DMS53 treated with DMSO at 0.1 percent for 48 hours (cell line): ENCODE measurements at regions not wholly inside any gene's neighbourhood (a gene's known extent, or its start where the extent isn't known, plus 50 kb on each side); places are given as distances from the start of the nearest gene placed in this dataset.

Experiments
- DNase-seq: peaks from one replicate; lab custom pipeline; 2025; ENCODE audit not compliant: unreplicated experiment; lab: John Stamatoyannopoulos, UW

DNA sequence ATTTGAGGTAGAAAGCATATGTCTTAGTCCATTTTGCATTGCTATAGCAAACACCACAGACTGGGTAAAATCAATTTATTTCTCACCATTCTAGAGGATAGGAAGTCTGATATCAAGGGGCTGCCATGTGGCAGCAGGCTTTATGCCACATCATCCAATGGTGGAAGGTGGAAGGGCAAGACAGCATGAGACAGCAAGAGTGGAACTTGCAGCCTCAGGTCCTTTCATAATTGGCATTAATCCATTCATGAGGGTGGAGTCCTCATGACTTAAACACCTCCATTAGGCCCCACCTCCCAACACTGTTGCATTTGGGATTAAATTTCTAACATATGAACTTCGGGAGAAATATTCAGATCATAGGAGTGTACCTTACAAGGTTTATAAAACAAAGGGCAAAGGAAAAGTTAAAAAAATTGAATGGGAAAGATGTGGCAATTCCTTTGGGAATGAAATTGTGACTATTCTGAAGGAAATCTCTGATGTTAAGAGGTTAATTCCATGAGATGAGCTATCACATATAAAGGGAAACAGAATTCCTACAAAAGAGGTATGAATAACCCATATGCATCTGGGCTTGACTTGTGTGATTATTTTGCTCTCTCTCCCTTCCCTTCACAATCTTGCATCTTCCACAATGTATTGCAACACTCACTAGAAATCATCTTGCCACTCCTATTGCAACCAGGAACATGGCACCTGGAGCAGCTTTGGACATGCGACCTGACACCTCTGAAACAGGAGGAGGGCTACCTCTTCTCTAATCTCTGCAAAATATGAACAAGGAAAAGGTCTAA, 507.8 kb downstream of the EPHA4 start:
- DNase-seq = no peak

DNA sequence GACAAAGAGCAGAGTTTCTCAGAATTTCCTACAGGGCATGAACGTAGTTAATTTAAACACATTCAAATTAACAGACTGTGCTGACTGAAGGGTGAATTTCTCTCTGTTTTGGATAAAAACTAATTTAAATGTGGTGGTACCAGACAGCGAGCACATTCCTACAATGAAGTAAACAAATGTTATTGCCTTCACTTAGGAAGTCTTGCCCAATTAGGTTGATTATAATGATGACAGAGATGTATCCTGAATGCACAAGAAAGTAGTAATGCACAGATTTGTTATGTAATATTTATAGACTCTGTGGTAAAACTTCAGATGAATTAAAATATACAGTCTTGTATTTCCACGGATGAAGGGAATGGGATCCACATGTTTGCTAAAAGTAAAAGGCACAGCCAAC, 507.2 kb downstream of the EPHA4 start:
- DNase-seq = no peak

DNA sequence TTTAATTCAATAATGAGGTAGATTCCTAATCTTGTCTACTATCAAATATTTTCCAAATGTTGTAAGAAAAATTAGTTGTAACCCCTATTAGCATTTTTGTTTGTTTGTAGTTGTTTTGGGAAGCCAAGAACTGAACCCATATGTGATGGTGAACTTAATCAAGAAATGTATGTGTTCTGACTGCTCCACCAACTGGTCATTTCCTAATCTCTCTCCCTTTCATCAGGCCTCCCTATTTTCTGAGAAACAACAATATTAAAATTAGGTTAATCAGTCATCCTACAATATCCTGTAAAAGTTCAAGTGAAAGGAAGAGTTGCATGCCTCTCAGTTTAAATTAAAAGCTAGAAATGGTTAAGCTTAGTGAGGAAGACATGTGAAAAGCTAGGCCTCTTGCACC, 504.0 kb downstream of the EPHA4 start:
- DNase-seq = no peak

DNA sequence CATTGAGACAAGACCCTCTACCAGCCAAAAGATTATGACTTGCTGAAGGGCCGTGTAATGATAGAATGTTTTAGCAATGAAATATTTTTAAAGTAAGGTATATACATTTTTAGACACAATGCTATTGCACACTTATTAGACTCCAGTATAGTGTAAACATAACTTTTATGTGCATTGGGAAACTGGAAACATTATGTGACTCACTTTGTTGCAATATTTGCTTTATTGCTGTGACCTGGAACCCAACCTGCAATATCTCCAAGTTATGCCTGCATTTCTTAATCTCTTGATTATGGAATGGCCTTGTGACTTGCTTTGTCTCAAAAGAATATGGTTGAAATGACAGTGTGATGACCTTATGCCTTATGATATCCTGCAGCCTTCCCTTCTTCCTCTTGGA, 502.0 kb downstream of the EPHA4 start:
- DNase-seq = no peak

DNA sequence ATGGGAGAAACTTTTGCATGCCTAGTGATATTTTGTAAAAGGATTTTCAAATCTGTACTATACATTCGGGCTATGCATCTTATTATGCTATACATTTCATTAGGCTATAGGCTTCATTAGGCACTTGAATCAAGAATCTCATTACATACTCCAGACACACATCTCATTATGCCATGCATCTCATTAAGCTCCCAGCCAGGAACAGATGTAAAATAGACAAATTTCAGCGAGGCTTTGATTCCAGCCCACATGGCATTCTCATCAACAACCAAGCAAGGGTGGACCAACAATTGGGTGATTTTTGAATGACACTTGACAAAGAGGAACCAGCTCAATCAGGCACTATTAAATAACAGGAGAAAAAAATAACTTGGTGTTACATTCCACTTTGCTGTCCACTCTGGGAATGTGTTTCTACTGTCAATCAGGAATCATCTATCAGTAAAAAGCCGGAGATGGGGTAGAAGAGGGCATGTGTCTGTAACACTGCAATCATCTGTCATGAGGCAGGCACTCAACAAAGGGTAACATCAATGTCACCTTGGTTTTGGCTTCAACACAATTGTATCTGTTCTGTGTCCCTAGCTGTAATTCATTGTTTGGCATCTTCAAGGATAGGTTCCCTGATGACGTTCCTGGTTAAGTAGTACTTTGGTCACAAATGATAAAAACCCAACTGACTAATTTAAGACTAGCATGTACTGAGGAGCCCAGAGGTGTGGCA, 498.6 kb downstream of the EPHA4 start:
- no peak for DNase-seq

DNA sequence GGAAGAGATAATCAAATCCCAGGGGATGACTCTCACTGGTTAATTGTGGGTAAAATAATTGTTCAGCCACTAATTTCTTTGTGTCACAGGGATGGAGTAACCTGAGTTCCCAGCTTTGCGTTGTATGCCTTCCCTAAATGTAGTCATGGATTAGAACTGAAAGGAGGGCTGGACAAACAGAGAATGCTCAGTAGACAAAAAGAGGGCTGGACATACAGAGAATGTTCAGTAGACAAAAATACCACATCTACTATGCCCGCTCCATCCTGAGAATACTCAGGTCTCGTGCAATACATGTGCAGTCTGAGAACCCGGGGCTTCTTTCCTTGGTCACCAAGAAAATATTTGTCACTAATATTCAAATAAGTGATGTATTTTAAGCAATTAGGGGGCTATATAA, 497.9 kb downstream of the EPHA4 start:
- DNase-seq = no peak

DNA sequence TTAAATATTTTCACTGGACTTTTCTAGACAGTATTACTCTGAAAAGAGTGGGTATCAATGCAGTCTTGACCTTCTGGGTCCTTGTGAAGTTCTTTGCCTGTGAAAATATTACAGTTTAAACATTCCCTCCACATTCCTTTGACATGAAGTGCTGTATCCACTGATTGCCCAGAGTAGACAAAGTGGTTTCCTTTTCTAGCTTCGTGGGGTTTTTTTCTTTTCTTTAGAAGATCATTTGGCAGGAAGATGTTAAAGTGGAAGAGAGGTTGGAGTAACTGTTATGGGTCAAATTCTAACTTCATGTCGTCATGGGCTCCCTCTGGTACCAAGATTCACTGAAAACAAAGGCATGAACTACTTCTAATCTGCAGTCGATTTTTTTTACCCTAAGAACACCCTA, 496.9 kb downstream of the EPHA4 start:
- no peak for DNase-seq

DNA sequence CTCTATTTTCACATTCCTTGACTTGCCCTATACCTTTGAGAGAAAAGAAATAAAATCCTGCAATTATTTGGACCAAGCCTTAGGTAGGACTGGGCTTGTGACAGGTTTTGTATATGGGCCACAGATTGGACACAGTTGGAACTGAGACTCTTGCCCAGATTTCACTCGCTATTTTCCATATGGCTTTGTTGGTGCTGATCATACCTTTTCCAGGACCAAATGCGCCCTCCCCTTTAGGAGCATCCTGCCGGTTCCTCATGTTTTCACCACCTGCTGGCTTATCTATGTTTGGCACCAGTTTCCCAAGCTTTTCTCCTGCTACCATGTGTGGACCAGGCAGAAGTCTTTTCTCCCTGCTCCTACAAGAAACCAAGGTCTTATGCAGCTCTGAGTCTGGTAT, 494.9 kb downstream of the EPHA4 start:
- no peak for DNase-seq

DNA sequence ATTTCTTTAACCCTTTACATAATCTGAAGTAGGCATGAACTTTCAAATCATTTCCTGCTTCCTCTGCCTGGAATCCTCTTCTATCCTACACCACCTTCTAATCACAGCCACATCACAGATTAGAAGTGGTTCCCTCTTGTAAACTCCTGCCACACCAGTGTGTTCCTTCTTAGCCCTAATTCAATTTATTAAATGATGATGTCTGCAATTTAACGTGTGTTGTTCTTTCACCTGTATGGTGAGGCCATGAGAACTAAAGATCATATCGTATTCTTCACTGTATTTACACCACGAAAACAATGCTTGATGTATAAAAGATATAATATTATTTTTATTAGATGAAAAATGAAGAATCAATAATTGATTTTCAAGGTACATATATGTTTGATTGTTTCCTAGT, 494.3 kb downstream of the EPHA4 start:
- DNase-seq = no peak

DNA sequence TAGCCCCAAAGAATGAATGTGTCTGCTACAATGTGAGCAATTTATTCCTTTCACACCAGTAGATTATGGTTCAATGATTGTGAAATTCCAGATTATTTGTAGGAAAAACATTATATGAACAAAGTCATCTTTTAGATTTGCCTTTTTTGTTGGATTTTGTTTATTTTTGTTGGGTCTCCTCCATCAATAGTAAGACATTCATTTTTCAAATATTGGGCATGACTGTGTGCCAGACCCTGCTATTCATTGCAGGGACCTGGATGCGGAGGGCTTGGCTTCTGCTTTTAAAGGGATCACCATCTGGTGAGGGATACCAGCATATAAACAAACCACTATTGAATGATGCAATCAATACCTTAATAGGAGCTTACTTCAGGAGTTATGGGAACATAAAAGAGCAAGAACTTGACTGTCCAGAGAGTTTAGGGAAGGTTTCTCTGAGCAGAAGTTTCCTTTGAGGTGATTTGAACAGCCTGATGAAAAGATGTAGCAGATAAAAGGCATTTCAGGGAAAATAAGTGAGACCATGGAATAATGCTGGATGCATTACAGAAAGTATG, 486.7 kb downstream of the EPHA4 start:
- DNase-seq = no peak

DNA sequence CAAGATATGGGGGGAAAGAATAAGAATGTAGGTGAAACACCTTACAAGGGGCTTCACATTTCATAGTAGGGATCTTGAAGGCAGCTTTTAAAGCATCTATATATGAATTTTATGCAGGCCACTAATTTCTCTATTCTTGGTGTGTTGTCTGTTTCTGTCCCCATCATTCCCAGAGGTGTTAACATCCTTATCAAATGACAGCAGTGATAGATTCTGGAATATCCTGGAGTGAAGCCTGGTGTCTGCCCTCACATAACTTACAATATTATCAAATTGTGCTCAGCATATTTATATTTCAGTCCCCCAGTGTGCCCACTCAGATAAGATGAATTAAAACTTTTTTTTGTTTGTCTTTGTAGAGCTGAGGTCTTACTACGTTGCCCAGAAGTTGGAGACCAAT, 486.2 kb downstream of the EPHA4 start:
- no peak for DNase-seq

DNA sequence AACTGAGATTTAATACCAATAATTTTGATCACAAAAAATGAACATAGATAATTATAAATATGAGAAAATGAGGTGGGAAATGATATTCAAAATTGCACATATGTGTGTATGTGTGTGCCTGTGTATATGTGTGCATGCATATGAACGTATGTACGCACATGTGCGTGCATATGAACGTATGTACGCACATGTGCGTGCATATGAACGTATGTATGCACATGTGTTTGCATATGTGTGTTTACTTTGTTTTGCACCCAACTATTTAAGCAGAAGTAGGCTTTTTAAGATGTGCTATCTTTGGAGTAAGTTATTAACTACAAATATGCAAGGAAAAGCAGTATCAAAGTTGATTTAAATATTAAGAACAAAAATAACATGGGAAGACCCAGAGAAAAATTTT, 484.3 kb downstream of the EPHA4 start:
- no peak for DNase-seq

DNA sequence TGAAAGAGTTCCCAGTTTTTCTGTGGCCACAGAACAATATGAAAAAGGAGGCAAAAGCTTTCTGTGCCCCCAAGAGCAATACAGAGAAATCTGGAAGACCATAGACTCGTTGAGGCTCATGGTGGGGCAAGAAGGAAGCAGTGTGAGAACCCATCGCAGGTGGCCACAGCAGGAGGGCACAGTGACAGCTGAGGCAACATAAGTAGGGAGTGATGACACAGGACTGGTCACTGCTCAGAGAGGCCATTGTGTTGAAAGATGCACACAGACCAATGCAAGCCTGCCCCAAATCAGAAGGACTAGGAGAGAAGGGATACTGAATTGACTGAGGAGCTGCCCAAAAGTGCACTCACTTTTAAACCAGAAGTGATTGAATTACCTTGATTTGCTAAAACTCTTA, 483.6 kb downstream of the EPHA4 start:
- DNase-seq = peak; percentile 1

DNA sequence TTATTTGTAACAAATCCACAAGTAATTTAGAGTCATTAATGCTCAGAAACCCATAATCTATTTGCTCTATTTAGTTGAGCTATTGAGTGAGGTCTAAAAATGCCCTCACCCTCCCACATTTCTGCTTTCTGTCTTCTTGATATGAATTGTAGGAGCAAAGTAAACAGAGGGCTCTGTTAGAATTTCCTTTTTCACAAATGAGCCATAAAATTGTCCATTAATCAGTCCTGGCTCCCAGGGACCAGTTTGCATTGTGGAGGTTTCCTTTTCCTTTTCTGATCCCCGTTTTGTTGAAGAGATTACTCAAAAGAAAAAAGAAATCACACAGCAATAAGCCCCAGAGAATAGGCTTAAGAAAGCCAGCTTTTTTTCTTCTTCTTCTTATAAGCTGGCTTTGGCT, 476.7 kb downstream of the EPHA4 start:
- DNase-seq = no peak

DNA sequence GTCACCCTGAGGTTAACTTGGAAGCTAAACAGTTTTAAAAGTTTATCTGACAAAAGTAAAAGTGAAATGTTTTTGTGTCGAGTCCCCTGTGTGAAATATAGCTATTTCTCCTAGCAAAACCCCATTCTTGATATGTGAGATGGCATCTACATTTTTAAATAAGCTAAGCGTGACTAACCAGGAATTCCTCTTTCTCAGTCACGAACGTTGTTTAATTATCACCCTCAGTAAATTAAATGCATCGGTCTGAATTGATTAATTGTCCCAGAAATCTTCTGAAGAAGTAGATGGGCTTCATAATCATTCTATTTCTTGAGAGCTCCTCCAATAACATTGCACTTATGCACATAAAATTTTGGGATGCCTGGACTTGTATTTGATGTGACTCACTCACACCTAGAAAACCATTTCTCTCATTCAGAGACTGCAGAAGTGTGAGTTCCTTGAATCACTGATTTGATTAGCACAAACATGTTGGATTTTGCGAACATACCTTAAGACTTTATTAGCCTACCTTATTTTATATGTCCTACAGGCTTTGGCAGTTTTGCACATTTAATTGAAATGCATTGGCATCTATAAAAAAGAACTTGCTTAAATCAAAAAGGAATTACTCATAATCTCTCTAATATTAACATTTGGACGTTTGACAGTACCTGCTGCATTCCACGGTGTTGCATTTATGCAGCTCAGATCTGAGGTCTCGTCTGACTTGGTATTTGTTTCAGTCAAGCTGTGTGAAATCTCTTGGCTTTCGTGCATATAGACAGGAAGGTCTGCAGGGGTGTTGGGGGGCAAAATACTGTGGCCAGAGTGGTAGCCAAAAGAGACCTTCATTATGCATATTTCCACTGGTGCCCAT, 475.2 kb downstream of the EPHA4 start:
- DNase-seq = no peak

DNA sequence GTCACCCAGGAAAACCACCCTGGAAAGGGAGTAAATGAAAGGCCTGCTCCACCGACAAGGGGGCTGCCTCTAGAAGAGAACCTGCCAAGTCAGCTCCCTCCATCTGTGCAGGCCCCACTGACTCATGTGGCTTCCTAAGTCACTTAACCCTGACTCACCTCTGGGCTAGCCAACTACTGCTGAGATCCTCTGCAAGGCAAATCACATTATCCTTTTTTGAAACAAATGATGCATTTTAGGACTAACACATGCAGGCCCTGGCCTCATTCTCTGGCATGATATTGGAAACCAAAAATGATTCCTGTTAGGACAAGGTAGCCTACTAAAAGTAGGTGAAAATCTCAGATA, 474.6 kb downstream of the EPHA4 start:
- DNase-seq = no peak

DNA sequence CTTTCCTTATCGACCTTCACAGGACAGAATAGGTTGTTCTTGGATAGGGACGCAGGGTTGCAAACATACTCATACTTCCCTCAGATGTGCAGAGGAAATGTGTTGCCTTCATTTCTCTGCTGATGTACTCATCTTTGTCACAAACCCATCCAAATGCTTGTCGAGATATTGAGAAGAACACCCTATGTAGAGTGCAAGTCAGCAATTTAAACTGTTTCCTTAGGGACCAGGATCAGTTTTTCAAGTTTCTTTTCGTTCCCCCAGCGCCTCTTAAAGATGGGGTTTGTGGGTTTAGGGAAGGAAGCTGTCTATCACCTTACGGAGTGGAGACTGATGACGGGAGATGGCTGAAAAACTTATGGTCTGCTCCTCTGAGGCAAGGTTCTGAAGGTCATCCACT, 474.2 kb downstream of the EPHA4 start:
- no peak for DNase-seq

DNA sequence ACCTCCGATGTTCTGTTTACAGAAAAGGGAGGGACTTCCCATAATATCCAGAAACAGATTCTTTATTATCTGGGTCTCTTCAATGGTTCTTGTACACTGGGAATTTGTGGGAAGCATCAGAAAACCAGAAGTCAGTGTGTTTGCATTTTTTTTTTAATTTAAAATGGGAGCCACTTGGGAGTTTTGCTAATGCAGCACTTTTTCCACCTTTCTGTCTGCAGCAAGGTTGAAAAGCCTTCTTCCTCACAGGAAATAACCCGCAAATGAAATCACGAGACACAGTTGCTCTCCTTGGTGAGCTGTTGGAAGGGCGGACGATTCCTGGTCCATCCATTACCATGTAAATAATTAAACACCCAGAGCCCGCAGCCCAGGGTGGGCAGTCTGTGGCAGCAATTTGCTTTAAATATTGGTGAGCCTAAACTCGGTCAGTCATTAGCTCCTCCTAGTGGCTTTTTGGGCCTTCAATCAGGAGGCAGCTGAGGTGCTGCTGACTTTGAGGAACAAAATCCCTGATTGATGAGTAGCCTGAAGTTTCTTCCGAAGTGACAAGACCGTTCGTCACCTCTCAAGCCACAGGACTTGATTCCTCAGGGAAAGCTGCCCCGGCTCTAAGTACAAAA, 471.5 kb downstream of the EPHA4 start:
- DNase-seq = no peak

DNA sequence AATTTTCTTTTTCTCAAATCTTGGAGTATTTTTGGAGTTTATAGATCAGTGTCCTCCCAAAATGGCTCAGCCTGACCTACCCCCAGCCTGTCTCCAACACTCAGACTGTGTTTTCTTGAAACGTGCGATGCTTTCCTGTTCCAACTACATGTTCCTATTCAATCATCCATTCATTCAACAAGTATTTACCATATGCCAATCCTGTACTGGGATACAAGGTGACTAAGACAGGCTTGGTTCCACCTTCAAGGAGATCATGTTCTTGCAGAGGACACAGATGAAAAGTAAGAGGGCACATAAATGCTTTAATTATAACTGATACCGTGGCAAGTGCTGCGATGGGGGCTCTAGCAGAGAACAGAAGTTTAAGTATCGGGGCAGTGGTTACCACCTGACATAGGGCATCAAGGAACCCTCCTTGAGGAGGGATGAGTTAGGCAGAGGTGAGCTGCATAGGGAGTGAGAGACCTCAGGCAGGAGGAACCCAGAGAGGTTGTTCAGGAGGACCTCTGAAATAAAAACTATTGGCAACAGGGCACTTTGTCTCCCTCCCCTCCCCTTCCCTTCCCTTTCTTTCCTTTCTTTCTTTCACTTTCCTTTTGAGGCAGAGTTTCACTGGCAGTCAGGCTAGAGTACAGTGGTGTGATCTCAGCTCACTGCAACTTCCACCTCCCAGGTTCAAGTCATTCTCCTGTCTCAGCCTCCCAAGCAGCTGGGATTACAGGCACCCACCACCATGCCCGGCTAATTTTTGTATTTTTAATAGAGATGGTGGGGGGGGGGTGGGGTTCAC, 469.0 kb downstream of the EPHA4 start:
- DNase-seq = no peak

DNA sequence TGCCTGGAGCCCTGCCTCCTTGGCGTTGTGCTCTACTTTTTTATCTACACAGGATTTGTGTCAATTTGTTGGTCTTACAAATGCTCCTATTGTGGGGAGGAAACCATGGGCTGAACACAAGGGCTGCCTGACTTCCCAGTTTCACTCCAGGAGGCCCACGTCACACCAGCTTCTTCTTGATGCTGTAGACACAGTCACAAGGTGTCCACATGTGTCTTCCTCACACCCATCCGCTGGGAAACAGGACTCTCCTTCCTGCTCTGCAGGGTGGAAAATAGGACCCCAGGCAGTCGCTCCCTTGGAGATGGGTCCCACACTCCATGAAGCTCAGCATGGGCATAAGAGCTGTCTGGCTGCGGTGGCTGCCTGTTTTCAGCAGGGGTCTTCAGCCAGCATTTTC, 468.2 kb downstream of the EPHA4 start:
- DNase-seq = no peak
